ENCODE measurements at regions not wholly inside any gene's neighbourhood (a gene's known extent, or its start where the extent isn't known, plus 50 kb on each side); places are given as distances from the start of the nearest gene placed in this dataset.

DNA sequence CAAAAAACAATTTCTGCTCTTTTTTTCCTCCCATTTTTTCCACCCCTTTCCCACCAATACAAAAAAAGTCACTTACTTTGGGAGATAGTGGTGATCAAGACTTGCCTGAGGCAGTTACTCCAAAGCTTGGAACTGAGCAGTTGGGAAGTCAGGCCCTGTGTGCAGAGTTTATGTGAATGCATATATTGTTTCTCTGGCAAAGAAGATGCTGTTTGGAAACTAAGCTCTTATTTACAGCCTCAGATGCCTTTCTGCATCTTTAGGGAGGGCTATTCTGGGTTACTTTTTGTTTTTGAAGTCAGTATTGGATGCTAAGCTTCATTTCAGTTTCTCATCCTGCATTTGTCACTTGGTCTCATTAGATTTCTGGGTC is 136.3 kb downstream of the ZNF330 start:
- TF ChIP-seq CEBPB (IDR thresholded peaks at IDR 0.05) (no peak), POLR2A (IDR thresholded peaks at IDR 0.05; ENCODE audit: low read length) (no peak), HDAC2 (IDR thresholded peaks at IDR 0.05) (no peak)
- TF ChIP-seq, protein P1, sequence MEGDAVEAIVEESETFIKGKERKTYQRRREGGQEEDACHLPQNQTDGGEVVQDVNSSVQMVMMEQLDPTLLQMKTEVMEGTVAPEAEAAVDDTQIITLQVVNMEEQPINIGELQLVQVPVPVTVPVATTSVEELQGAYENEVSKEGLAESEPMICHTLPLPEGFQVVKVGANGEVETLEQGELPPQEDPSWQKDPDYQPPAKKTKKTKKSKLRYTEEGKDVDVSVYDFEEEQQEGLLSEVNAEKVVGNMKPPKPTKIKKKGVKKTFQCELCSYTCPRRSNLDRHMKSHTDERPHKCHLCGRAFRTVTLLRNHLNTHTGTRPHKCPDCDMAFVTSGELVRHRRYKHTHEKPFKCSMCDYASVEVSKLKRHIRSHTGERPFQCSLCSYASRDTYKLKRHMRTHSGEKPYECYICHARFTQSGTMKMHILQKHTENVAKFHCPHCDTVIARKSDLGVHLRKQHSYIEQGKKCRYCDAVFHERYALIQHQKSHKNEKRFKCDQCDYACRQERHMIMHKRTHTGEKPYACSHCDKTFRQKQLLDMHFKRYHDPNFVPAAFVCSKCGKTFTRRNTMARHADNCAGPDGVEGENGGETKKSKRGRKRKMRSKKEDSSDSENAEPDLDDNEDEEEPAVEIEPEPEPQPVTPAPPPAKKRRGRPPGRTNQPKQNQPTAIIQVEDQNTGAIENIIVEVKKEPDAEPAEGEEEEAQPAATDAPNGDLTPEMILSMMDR (IDR thresholded peaks at IDR 0.05), result no peak
- TF ChIP-seq, protein P2, sequence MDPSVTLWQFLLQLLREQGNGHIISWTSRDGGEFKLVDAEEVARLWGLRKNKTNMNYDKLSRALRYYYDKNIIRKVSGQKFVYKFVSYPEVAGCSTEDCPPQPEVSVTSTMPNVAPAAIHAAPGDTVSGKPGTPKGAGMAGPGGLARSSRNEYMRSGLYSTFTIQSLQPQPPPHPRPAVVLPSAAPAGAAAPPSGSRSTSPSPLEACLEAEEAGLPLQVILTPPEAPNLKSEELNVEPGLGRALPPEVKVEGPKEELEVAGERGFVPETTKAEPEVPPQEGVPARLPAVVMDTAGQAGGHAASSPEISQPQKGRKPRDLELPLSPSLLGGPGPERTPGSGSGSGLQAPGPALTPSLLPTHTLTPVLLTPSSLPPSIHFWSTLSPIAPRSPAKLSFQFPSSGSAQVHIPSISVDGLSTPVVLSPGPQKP (IDR thresholded peaks at IDR 0.05; ENCODE audit: low read depth, low read length), result no peak
